ENCODE measurements at regions not wholly inside any gene's neighbourhood (a gene's known extent, or its start where the extent isn't known, plus 50 kb on each side); places are given as distances from the start of the nearest gene placed in this dataset.

- FAIRE-seq: no peak
- DNase-seq (ENCODE audit: insufficient read length, low spot score): no peak
- TF ChIP-seq CTCF (IDR thresholded peaks at IDR 0.05; ENCODE audit: insufficient read depth, missing control alignments): no peak
These were observed 63.7 kb downstream of the KLF12 start for GRCh38 chr13:74070513-74070912.

GRCh38 chr13:74070065-74070464, 64.1 kb downstream of the KLF12 start:
- DNase-seq (ENCODE audit: insufficient read length, low spot score) (no peak), FAIRE-seq (no peak)

GRCh38 chr13:74068471-74068870, 65.7 kb downstream of the KLF12 start:
- FAIRE-seq (no peak), DNase-seq (ENCODE audit: insufficient read length, low spot score) (no peak)

More at GRCh38 chr13:74070065-74070464, 64.1 kb downstream of the KLF12 start:
- no peak for TF ChIP-seq CTCF (IDR thresholded peaks at IDR 0.05; ENCODE audit: insufficient read depth, missing control alignments)

GRCh38 chr13:74067818-74068217, 66.4 kb downstream of the KLF12 start:
- FAIRE-seq (no peak), DNase-seq (ENCODE audit: insufficient read length, low spot score) (no peak)

More at GRCh38 chr13:74068471-74068870, 65.7 kb downstream of the KLF12 start:
- TF ChIP-seq CTCF (IDR thresholded peaks at IDR 0.05; ENCODE audit: insufficient read depth, missing control alignments): no peak

GRCh38 chr13:74066937-74067336, 67.3 kb downstream of the KLF12 start:
- no peak for TF ChIP-seq CTCF (IDR thresholded peaks at IDR 0.05; ENCODE audit: insufficient read depth, missing control alignments)
- DNase-seq (ENCODE audit: insufficient read length, low spot score): no peak
- no peak for FAIRE-seq

More at GRCh38 chr13:74067818-74068217, 66.4 kb downstream of the KLF12 start:
- TF ChIP-seq CTCF (IDR thresholded peaks at IDR 0.05; ENCODE audit: insufficient read depth, missing control alignments): no peak

DNA sequence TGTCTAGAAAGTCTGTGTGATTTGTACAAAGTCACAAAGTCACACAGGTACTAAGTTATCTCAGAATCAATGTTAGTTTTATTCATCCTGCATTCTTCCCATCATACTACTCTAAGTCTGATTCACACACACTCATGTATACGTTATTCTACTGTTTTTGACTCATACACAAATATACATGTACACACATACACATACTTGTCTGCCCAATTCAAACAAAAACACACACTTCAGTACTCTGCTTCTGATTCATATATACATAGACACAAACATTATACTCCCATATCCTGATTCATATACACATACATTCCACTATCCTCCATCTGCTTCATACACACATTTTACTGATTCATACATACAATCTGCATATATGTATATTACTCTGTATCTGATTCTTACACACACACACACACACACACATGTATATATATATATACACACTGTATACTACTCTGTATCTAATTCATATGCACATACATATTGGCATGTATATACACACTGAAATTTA, 69.3 kb downstream of the KLF12 start:
- TF ChIP-seq CTCF (IDR thresholded peaks at IDR 0.05; ENCODE audit: insufficient read depth, missing control alignments): no peak
- DNase-seq (ENCODE audit: insufficient read length, low spot score) (no peak), FAIRE-seq (no peak)

- FAIRE-seq: no peak
These were observed 70.6 kb downstream of the KLF12 start for GRCh38 chr13:74063533-74064100.

More at GRCh38 chr13:74063533-74064100, 70.6 kb downstream of the KLF12 start:
- no peak for DNase-seq (ENCODE audit: insufficient read length, low spot score)
- no peak for TF ChIP-seq CTCF (IDR thresholded peaks at IDR 0.05; ENCODE audit: insufficient read depth, missing control alignments)

Data from D721Med (cell line).